Hepatocyte (in vitro differentiated cells): ENCODE measurements at regions not wholly inside any gene's neighbourhood (a gene's known extent, or its start where the extent isn't known, plus 50 kb on each side); places are given as distances from the start of the nearest gene placed in this dataset.

Experiments
- DNase-seq: peaks from one replicate; pipeline ENCODE4 v3.0.0-alpha.2; 2016; ENCODE audit warnings: low spot score
- H2AFZ ChIP-seq: fragments of 200-600 bp; sonication (generic); 2 replicates; pipeline ENCODE4 v1.6.0; 2016; ENCODE audit warnings: antibody characterized with exemption, mild to moderate bottlenecking
- H3K27ac ChIP-seq: fragments of 200-600 bp; sonication (generic); 2 replicates; pipeline ENCODE4 v1.5.1; 2016; ENCODE audit warnings: mild to moderate bottlenecking
- H3K27me3 ChIP-seq: fragments of 200-600 bp; sonication (generic); 2 replicates; pipeline ENCODE4 v1.6.1; 2016
- H3K36me3 ChIP-seq: fragments of 200-600 bp; sonication (generic); replicated peaks from 2 replicates; pipeline ENCODE4 v1.5.1; 2016; ENCODE audit warnings: low read depth; ENCODE audit not compliant: insufficient read depth
- H3K4me1 ChIP-seq: fragments of 200-600 bp; sonication (generic); 2 replicates; pipeline ENCODE4 v1.5.1; 2016; ENCODE audit warnings: mild to moderate bottlenecking, moderate library complexity; ENCODE audit not compliant: insufficient read depth
- H3K4me2 ChIP-seq: fragments of 200-600 bp; sonication (generic); 2 replicates; pipeline ENCODE4 v1.6.0; 2016
- H3K4me3 ChIP-seq: fragments of 200-600 bp; sonication (generic); 2 replicates; pipeline ENCODE4 v1.5.1; 2016; ENCODE audit warnings: mild to moderate bottlenecking
- H3K79me2 ChIP-seq: fragments of 200-600 bp; sonication (generic); 2 replicates; pipeline ENCODE4 v1.6.0; 2017; ENCODE audit warnings: mild to moderate bottlenecking
- H3K9me2 ChIP-seq: fragments of 200-600 bp; sonication (generic); replicated peaks from 2 replicates; pipeline ENCODE4 v1.6.0; 2017; ENCODE audit warnings: mild to moderate bottlenecking; ENCODE audit not compliant: insufficient read depth
- H3K9me3 ChIP-seq: fragments of 200-600 bp; sonication (generic); 2 replicates; pipeline ENCODE4 v1.5.1; 2016; ENCODE audit warnings: low read depth, mild to moderate bottlenecking
- H4K20me1 ChIP-seq: fragments of 200-600 bp; sonication (generic); 2 replicates; pipeline ENCODE4 v1.6.0; 2016; ENCODE audit warnings: mild to moderate bottlenecking; ENCODE audit not compliant: insufficient read depth, poor library complexity, severe bottlenecking
- CTCF ChIP-seq: fragments of 200-600 bp; sonication (generic); IDR thresholded peaks from 2 replicates; pipeline ENCODE4 v1.5.1; 2016; ENCODE audit warnings: antibody characterized with exemption, mild to moderate bottlenecking; ENCODE audit not compliant: poor library complexity
- EZH2 ChIP-seq: fragments of 200-600 bp; sonication (generic); IDR thresholded peaks from 2 replicates; pipeline ENCODE4 v1.6.1; 2016; ENCODE audit warnings: antibody characterized with exemption, mild to moderate bottlenecking, borderline replicate concordance
- EZH2phosphoT487 ChIP-seq: fragments of 200-600 bp; sonication (generic); IDR thresholded peaks from one replicate; pipeline ENCODE4 v1.6.1; 2018; ENCODE audit warnings: antibody characterized with exemption, mild to moderate bottlenecking, low read depth, moderate library complexity; ENCODE audit not compliant: unreplicated experiment, severe bottlenecking
- WGBS: methylation state at CpG from one replicate; pipeline ENCODE4 v1.1.6; 2016; ENCODE audit warnings: low lambda C conversion rate; ENCODE audit errors: missing lambda C conversion rate; 5-methylcytosine and 5-hydroxymethylcytosine counted together

- Histone ChIP-seq H3K9me2 (no peaks in the 10 kb centered on the region), H2AFZ (no peak overlapping the region), H4K20me1 (no peaks in the 10 kb centered on the region), H3K27me3 (peaks cover 7% of the 10 kb centered on the region), H3K9me3 (no peaks in the 10 kb centered on the region), H3K4me3 (no peak overlapping the region), H3K4me1 (no peaks in the 10 kb centered on the region), H3K36me3 (no peaks in the 10 kb centered on the region), H3K79me2 (no peaks in the 10 kb centered on the region), H3K27ac (no peak overlapping the region), H3K4me2 (no peak overlapping the region)
- no peak for DNase-seq
- WGBS = 57% methylated on average over 15 of the region's 16 CpGs
- TF ChIP-seq CTCF = no peak
- TF ChIP-seq EZH2 = no peak
- TF ChIP-seq EZH2phosphoT487 = no peak
These were observed 398.3 kb upstream of the POU3F1 start for GRCh38 chr1:38444770-38445442.

GRCh38 chr1:38444311-38444710 lies 397.7 kb upstream of the POU3F1 start:
- Histone ChIP-seq H3K79me2 (no peaks in the 10 kb centered on the region), H3K9me2 (no peaks in the 10 kb centered on the region), H3K27me3 (peaks cover 7% of the 10 kb centered on the region), H2AFZ (no peak overlapping the region), H3K4me2 (no peak overlapping the region), H3K36me3 (no peaks in the 10 kb centered on the region), H4K20me1 (no peaks in the 10 kb centered on the region), H3K4me1 (no peaks in the 10 kb centered on the region), H3K4me3 (no peak overlapping the region), H3K9me3 (no peaks in the 10 kb centered on the region), H3K27ac (no peak overlapping the region)
- 64% methylated on average over 4 of the region's 4 CpGs for WGBS
- TF ChIP-seq CTCF (no peak), EZH2phosphoT487 (no peak), EZH2 (no peak)
- no peak for DNase-seq

- Histone ChIP-seq H3K9me2 (no peaks in the 10 kb centered on the region), H3K4me3 (no peak overlapping the region), H4K20me1 (no peaks in the 10 kb centered on the region), H3K9me3 (no peaks in the 10 kb centered on the region), H3K4me2 (no peak overlapping the region), H3K27ac (no peak overlapping the region), H3K79me2 (no peaks in the 10 kb centered on the region), H2AFZ (no peak overlapping the region), H3K27me3 (peaks cover 13% of the 10 kb centered on the region), H3K36me3 (no peaks in the 10 kb centered on the region), H3K4me1 (no peaks in the 10 kb centered on the region)
- TF ChIP-seq EZH2 = no peak
- no peak for TF ChIP-seq EZH2phosphoT487
- no peak for TF ChIP-seq CTCF
- DNase-seq = no peak
These were observed 393.8 kb upstream of the POU3F1 start for GRCh38 chr1:38440402-38440801.
